ENCODE measurements at regions not wholly inside any gene's neighbourhood (a gene's known extent, or its start where the extent isn't known, plus 50 kb on each side); places are given as distances from the start of the nearest gene placed in this dataset.
"Not testable (repeated sequence)": the region's sequence is repeated elsewhere in the genome, so short reads cannot be mapped to it uniquely, and the experiment has no call there.

DNA sequence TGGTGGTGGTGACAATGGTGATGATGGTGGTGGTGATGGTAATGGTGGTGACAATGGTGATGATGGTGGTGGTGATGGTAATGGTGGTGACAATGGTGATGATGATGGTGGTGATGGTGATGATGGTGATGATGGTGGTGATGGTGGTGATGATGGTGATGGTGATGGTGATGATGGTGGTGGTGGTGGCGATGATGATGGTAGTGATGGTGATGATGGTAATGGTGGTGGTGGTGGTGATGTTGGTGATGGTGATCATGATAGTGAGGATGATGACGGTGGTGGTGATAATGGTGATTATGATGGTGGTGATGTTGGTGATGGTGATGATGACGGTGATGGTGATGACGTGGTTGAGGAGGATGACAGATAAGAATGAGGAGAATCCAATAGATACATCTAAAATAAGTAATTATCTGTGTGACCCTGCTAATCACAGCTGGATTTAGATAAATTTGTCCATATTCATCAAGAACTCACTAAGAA, 170.7 kb upstream of the SFSWAP start:
- TF ChIP-seq CTCF (IDR thresholded peaks at IDR 0.05) (no peak), POLR2A (IDR thresholded peaks at IDR 0.05) (no peak)
- Histone ChIP-seq H3K27me3 (no peaks in the 10 kb centered on the region), H3K36me3 (no peaks in the 10 kb centered on the region), H3K27ac (no peak overlapping the region), H3K4me3 (no peak overlapping the region), H3K9me3 (no peaks in the 10 kb centered on the region), H3K4me1 (no peaks in the 10 kb centered on the region)
- intact Hi-C loops (cut with DNase I; ENCODE audit: low total_unique reads) = no loop called here
- DNase-seq = no peak

DNA sequence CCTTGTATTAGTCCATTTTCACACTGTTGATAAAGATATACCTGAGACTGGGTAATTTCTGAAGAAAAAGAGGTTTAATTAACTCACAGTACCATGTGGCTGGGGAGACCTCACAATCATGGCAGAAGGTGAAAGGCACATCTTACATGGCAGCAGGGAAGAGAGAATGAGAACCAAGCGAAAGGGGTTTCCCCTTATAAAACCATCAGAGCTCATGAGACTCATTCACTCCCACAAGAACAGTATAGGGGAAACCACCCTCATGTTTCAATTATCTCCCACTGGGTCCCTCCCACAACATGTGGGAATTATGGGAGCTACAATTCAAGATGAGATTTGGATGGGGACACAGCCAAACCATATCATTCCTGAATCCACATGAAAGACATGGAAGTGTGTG, 169.4 kb upstream of the SFSWAP start:
- H3K4me3 ChIP-seq; H3K9me3 ChIP-seq; H3K27ac ChIP-seq; H3K36me3 ChIP-seq; H3K4me1 ChIP-seq; DNase-seq; H3K27me3 ChIP-seq; intact Hi-C loops (cut with DNase I; ENCODE audit: low total_unique reads): not testable (repeated sequence)

DNA sequence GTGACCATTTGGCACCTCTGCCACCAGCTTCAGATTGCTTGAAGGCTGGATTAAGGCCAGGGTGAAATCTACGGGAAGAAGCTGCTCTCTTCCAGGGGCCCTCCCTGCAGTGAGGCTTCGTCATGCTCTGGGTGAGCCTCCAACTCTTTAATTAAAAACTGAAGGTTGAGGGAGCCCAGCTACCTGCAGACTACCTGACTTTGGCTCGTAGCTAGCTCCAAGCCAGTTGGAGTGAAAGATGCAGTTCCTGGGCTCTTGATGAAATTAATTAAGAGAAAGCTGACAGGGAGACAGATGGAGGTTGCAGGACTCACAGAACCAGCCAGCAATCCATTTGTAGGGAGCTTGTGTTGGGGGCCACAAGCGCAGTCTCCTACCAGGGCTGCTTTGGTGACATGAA, 168.5 kb upstream of the SFSWAP start:
- H3K36me3 ChIP-seq = no peaks in the 10 kb centered on the region
- no peak overlapping the region for H3K4me3 ChIP-seq
- intact Hi-C loops (cut with DNase I; ENCODE audit: low total_unique reads) = no loop called here
- H3K4me1 ChIP-seq = no peaks in the 10 kb centered on the region
- DNase-seq = no peak
- no peak overlapping the region for H3K27ac ChIP-seq
- H3K9me3 ChIP-seq = no peaks in the 10 kb centered on the region
- TF ChIP-seq CTCF (IDR thresholded peaks at IDR 0.05) = no peak
- TF ChIP-seq POLR2A (IDR thresholded peaks at IDR 0.05) = no peak
- H3K27me3 ChIP-seq = no peaks in the 10 kb centered on the region

DNA sequence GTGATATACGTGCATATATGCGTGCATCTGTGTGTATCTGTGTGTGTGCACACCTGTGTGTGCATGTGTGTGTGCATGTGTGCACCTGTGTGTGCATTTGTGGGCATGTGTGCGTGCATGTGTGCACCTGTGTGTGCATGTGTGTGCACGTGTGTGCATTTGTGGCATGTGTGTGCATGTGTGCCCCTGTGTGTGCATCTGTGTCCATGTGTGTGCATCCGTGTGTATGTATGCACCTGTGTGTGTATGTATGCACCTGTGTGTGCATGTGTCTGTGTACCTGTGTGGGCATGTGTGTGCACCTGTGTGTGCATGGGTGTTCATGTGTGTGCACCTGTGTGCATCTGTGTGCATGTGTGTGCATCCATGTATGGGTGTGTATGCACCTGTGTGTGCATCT, 167.8 kb upstream of the SFSWAP start:
- Histone ChIP-seq H3K9me3 (no peaks in the 10 kb centered on the region), H3K27ac (no peak overlapping the region), H3K36me3 (no peaks in the 10 kb centered on the region), H3K4me3 (no peak overlapping the region), H3K4me1 (no peaks in the 10 kb centered on the region), H3K27me3 (no peaks in the 10 kb centered on the region)
- DNase-seq = no peak
- intact Hi-C loops (cut with DNase I; ENCODE audit: low total_unique reads) = no loop called here
- no peak for TF ChIP-seq POLR2A (IDR thresholded peaks at IDR 0.05)
- TF ChIP-seq CTCF (IDR thresholded peaks at IDR 0.05) = no peak

DNA sequence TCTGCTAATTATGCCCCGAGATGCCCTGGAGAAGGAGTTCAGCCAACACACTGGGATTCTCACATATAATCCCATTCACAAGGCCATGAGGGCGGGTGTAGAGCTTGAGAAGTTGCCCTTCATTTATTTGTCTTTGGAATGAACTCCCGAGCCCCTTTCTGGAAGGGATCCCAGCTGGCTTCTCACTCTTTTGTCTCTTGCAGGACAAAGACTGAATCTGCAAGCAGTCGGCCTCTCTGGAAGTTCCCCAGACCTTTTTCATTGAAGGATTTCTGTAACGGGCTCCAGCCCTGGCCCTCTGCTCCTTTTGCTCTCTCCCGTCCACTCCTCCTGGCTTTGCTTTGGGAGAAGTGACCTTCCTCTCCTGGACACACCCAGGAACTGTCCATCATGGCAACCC, 163.3 kb upstream of the SFSWAP start:
- Histone ChIP-seq H3K4me3 (no peak overlapping the region), H3K4me1 (no peaks in the 10 kb centered on the region), H3K27me3 (no peaks in the 10 kb centered on the region), H3K36me3 (no peaks in the 10 kb centered on the region), H3K9me3 (no peaks in the 10 kb centered on the region), H3K27ac (no peak overlapping the region)
- intact Hi-C loops (cut with DNase I; ENCODE audit: low total_unique reads) = no loop called here
- DNase-seq = no peak
- TF ChIP-seq CTCF (IDR thresholded peaks at IDR 0.05) = no peak
- no peak for TF ChIP-seq POLR2A (IDR thresholded peaks at IDR 0.05)

- H3K36me3 ChIP-seq = no peaks in the 10 kb centered on the region
- H3K4me3 ChIP-seq = no peak overlapping the region
- intact Hi-C loops (cut with DNase I; ENCODE audit: low total_unique reads) = no loop called here
- no peaks in the 10 kb centered on the region for H3K9me3 ChIP-seq
- H3K27me3 ChIP-seq = no peaks in the 10 kb centered on the region
- H3K4me1 ChIP-seq = no peaks in the 10 kb centered on the region
- TF ChIP-seq CTCF (IDR thresholded peaks at IDR 0.05) (no peak), POLR2A (IDR thresholded peaks at IDR 0.05) (no peak)
- no peak for DNase-seq
- no peak overlapping the region for H3K27ac ChIP-seq
Observed at GRCh38 chr12:131550121-131550520, 160.8 kb upstream of the SFSWAP start.

Measured in uterus (tissue), 3 donors.